ENCODE measurements at regions not wholly inside any gene's neighbourhood (a gene's known extent, or its start where the extent isn't known, plus 50 kb on each side); places are given as distances from the start of the nearest gene placed in this dataset.

- no peak for TF ChIP-seq NRF1 (conservative IDR thresholded peaks at IDR 0.05 in 1 of 2, IDR thresholded peaks at IDR 0.05 in 1 of 2)
- no peak for TF ChIP-seq TEAD1 (CRISPR knock-in tag; IDR thresholded peaks at IDR 0.05)
Measured at GRCh38 chr2:48162742-48163141, 151.7 kb upstream of the FOXN2 start.

Measured in K562 (cell line).